ENCODE measurements at regions not wholly inside any gene's neighbourhood (a gene's known extent, or its start where the extent isn't known, plus 50 kb on each side); places are given as distances from the start of the nearest gene placed in this dataset.

- TF ChIP-seq IRF1 (CRISPR knock-in tag; IDR thresholded peaks at IDR 0.05) (no peak), ZSCAN18 (CRISPR knock-in tag; IDR thresholded peaks at IDR 0.05) (no peak), TCF7 (CRISPR knock-in tag; IDR thresholded peaks at IDR 0.05; ENCODE audit: low read depth) (no peak), ZNF425 (CRISPR knock-in tag; conservative IDR thresholded peaks at IDR 0.05) (no peak), ZNF138 (CRISPR knock-in tag; conservative IDR thresholded peaks at IDR 0.05) (no peak), HMGA2 (CRISPR knock-in tag; IDR thresholded peaks at IDR 0.05) (no peak), EMX1 (CRISPR knock-in tag; IDR thresholded peaks at IDR 0.05) (no peak), NFE2L1 (CRISPR knock-in tag; IDR thresholded peaks at IDR 0.05) (no peak), ZNF219 (CRISPR knock-in tag; IDR thresholded peaks at IDR 0.05; ENCODE audit: borderline replicate concordance) (no peak), ZBTB21 (CRISPR knock-in tag; IDR thresholded peaks at IDR 0.05; ENCODE audit: borderline replicate concordance) (no peak), GRHL2 (CRISPR knock-in tag; IDR thresholded peaks at IDR 0.05; ENCODE audit: insufficient replicate concordance, severe bottlenecking) (no peak), MXD4 (CRISPR knock-in tag; IDR thresholded peaks at IDR 0.05; ENCODE audit: borderline replicate concordance) (no peak), RORB (CRISPR knock-in tag; IDR thresholded peaks at IDR 0.05) (no peak), CBFB (CRISPR knock-in tag; IDR thresholded peaks at IDR 0.05; ENCODE audit: low read depth) (no peak), NR3C1 (CRISPR knock-in tag; conservative IDR thresholded peaks at IDR 0.05; ENCODE audit: low read depth) (no peak), USF1 (CRISPR knock-in tag; IDR thresholded peaks at IDR 0.05) (no peak), ARID4B (CRISPR knock-in tag; IDR thresholded peaks at IDR 0.05; ENCODE audit: borderline replicate concordance) (no peak), ZNF396 (CRISPR knock-in tag; IDR thresholded peaks at IDR 0.05; ENCODE audit: borderline replicate concordance) (no peak), SMAD4 (CRISPR knock-in tag; IDR thresholded peaks at IDR 0.05) (no peak)
- ChIA-PET CTCF (no interaction called here), POLR2A (no interaction called here)
- no peaks in the 10 kb centered on the region for H3K27me3 Mint-ChIP-seq (ENCODE audit: low read depth)
- H3K27ac Mint-ChIP-seq = no peak overlapping the region
- H3K36me3 Mint-ChIP-seq = no peaks in the 10 kb centered on the region
- DNase-seq (ENCODE audit: low spot score) = no peak
- H3K4me3 Mint-ChIP-seq = no peak overlapping the region
- no peaks in the 10 kb centered on the region for H3K9me3 Mint-ChIP-seq
- ATAC-seq = no peak
- no peaks in the 10 kb centered on the region for H3K4me1 Mint-ChIP-seq
These were observed 78.8 kb downstream of the WNT5A start for GRCh38 chr3:55408193-55408826.
